GM23248 (cell line): ENCODE measurements at regions not wholly inside any gene's neighbourhood (a gene's known extent, or its start where the extent isn't known, plus 50 kb on each side); places are given as distances from the start of the nearest gene placed in this dataset.

Experiments
- EZH2 ChIP-seq: fragments of 200-600 bp; sonication (generic); IDR thresholded peaks from 2 replicates; pipeline ENCODE4 v1.6.1; 2018; ENCODE audit warnings: antibody characterized with exemption, mild to moderate bottlenecking; ENCODE audit not compliant: insufficient read depth, poor library complexity, severe bottlenecking
- EZH2phosphoT487 ChIP-seq: fragments of 200-600 bp; sonication (generic); IDR thresholded peaks from 2 replicates; pipeline ENCODE4 v1.6.1; 2018; ENCODE audit warnings: antibody characterized with exemption, moderate library complexity, mild to moderate bottlenecking, low read depth; ENCODE audit not compliant: insufficient read depth

DNA sequence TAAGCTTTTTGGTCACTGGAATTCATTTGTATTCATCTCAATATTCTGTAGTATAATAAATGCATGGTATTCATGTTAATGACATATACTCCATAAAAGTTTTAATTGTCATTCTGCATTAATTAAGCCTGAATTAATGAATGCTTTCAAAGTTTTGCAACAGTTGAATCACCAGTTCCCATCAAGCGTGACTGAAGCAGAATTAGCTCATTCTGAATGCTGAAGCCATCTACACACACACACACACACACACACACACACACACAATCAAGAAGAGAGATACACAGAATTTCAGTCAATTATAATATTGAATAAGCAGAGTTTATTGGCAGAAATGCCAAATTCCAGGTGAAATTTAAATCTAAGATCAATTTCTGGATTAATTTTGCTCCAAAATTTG is 252.1 kb upstream of the KCNMB2 start:
- TF ChIP-seq EZH2 (no peak), EZH2phosphoT487 (no peak)
